ENCODE measurements at regions not wholly inside any gene's neighbourhood (a gene's known extent, or its start where the extent isn't known, plus 50 kb on each side); places are given as distances from the start of the nearest gene placed in this dataset.

DNA sequence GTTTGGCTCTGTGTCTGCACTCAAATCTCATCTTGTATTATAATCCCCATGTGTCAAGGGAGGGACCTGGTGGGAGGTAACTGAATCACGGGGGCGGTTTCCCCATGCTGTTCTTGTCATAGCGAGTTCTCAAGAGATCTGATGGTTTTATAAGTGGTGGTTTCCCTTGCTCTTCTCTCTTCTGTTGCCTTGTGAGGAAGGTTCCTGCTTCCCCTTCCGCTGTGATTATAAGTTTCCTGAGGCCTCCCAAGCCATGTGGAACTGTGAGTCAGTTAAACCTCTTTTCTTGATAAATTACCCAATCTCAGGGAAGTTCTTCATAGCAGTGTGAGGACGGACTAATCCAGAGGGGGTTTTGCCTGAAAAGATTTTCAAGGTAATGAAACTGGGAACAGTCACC, 245.4 kb downstream of the GALR1 start:
- no peak overlapping the region for H3K4me3 Mint-ChIP-seq
- peaks cover 14% of the 10 kb centered on the region for H3K9me3 Mint-ChIP-seq
- TF ChIP-seq, protein P1, sequence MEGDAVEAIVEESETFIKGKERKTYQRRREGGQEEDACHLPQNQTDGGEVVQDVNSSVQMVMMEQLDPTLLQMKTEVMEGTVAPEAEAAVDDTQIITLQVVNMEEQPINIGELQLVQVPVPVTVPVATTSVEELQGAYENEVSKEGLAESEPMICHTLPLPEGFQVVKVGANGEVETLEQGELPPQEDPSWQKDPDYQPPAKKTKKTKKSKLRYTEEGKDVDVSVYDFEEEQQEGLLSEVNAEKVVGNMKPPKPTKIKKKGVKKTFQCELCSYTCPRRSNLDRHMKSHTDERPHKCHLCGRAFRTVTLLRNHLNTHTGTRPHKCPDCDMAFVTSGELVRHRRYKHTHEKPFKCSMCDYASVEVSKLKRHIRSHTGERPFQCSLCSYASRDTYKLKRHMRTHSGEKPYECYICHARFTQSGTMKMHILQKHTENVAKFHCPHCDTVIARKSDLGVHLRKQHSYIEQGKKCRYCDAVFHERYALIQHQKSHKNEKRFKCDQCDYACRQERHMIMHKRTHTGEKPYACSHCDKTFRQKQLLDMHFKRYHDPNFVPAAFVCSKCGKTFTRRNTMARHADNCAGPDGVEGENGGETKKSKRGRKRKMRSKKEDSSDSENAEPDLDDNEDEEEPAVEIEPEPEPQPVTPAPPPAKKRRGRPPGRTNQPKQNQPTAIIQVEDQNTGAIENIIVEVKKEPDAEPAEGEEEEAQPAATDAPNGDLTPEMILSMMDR (IDR thresholded peaks at IDR 0.05): no peak
- DNase-seq: no peak
- H3K36me3 Mint-ChIP-seq (ENCODE audit: low read depth): no peaks in the 10 kb centered on the region
- no peak overlapping the region for H3K27ac Mint-ChIP-seq
- H3K4me1 Mint-ChIP-seq: no peaks in the 10 kb centered on the region
- H3K27me3 Mint-ChIP-seq (ENCODE audit: low read depth, poor library complexity): peaks cover 8% of the 10 kb centered on the region

DNA sequence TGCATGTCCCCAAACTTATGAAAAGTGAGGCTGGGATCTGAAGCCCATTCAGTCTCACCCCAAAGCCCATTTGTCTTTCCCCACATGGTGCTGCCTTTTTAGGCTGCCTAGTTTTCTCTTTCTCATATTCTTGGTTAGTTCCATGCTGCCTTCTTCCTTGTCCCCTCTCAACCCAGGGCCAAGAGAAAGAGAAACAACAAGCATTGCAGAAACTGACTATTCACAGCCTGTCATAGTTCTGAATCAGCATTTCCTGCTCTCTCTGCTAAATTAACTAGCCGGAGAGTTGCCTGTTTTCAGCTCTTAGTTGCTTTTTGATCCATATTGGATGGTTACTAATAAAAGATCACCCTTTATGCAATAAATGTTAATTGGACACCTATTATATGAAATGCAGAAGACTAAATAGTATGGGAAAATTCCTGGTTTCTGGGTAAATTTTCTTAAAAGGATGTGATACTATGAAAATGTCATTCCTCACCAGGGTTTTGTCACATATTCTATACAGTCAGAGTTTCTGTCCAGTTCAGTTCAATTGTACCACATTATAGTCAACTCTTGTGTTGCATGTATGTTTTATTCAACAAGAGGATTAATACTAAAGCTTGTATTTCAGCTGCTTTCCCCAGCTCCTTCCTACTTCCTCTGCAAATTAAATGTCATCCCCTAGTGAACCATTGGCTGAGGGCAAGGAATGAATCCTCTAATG, 246.5 kb downstream of the GALR1 start:
- Mint-ChIP-seq H3K9me3 (peaks cover 14% of the 10 kb centered on the region), H3K4me1 (no peaks in the 10 kb centered on the region), H3K4me3 (no peak overlapping the region), H3K27ac (no peak overlapping the region), H3K27me3 (ENCODE audit: low read depth, poor library complexity) (peaks cover 8% of the 10 kb centered on the region), H3K36me3 (ENCODE audit: low read depth) (no peaks in the 10 kb centered on the region)
- TF ChIP-seq, protein P1 (IDR thresholded peaks at IDR 0.05): no peak
- DNase-seq: no peak

DNA sequence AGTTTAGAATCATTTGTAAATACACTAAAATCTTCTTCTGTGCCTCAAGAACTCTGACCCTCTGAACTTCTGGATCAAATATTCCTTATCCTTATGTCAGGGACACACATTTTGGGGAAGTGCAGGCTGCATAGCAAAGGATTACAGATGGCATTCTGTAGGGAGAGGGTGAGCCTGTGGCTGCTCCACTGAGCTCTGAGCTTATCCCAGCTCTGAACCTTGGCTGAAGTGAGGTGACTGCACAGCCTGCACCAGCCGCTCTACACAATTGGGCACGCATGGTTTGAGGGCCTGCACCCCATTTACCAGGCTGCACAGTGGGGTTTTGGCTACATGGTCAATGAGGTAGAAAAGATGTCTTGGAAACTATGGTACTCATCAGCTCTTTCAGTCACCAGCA, 251.6 kb downstream of the GALR1 start:
- Mint-ChIP-seq H3K27me3 (ENCODE audit: low read depth, poor library complexity) (peaks cover 2% of the 10 kb centered on the region), H3K9me3 (peaks cover 20% of the 10 kb centered on the region), H3K4me1 (no peaks in the 10 kb centered on the region), H3K36me3 (ENCODE audit: low read depth) (no peaks in the 10 kb centered on the region), H3K27ac (no peak overlapping the region), H3K4me3 (no peak overlapping the region)
- TF ChIP-seq, protein P1 (IDR thresholded peaks at IDR 0.05): no peak
- no peak for DNase-seq

DNA sequence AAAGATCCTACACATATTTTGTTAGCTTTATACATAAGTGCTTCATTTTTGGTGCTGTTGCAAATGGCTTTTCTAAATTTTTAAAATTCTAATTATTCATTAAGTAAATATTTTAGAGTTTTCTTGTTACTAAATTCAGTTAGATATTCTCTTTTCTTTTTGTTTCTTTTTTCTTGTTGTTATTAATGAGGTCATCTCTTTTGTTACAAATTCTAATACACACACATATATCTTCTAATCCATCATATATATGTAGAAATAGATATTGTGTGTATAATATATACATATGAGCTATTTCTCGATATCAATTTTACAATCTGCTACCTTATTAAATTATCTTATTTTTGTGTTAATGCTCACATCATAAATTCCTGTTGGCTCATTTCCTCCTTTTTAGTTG, 255.9 kb downstream of the GALR1 start:
- Mint-ChIP-seq H3K4me1 (peaks cover 6% of the 10 kb centered on the region), H3K27ac (no peak overlapping the region), H3K27me3 (ENCODE audit: low read depth, poor library complexity) (no peaks in the 10 kb centered on the region), H3K36me3 (ENCODE audit: low read depth) (no peaks in the 10 kb centered on the region), H3K4me3 (no peak overlapping the region), H3K9me3 (peaks cover 18% of the 10 kb centered on the region)
- TF ChIP-seq, protein P1 (IDR thresholded peaks at IDR 0.05): no peak
- DNase-seq: no peak

DNA sequence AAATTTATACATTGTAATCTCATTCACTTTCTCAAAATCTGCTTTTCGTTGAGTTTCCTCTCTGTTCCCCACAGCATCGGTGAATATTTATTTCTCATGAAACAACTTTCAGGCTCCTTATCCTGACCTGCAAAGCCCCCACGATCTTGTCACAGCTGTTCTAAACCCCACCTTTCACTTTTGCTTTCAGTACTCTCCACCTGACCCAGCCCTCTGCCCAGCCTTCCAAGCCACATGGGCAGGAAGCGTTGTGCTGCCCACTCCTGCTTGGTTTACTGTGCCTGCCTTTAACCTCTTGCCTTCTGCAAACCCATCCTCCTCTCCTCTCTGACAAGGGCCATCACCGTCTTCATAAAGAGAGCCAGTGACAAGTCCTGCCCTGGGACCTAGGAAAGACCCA, 262.5 kb downstream of the GALR1 start:
- H3K9me3 Mint-ChIP-seq: peaks cover 25% of the 10 kb centered on the region
- no peak for DNase-seq
- no peak overlapping the region for H3K27ac Mint-ChIP-seq
- TF ChIP-seq, protein P1 (IDR thresholded peaks at IDR 0.05): no peak
- peaks cover 6% of the 10 kb centered on the region for H3K4me1 Mint-ChIP-seq
- no peak overlapping the region for H3K4me3 Mint-ChIP-seq
- H3K36me3 Mint-ChIP-seq (ENCODE audit: low read depth): peaks cover 11% of the 10 kb centered on the region
- no peaks in the 10 kb centered on the region for H3K27me3 Mint-ChIP-seq (ENCODE audit: low read depth, poor library complexity)

DNA sequence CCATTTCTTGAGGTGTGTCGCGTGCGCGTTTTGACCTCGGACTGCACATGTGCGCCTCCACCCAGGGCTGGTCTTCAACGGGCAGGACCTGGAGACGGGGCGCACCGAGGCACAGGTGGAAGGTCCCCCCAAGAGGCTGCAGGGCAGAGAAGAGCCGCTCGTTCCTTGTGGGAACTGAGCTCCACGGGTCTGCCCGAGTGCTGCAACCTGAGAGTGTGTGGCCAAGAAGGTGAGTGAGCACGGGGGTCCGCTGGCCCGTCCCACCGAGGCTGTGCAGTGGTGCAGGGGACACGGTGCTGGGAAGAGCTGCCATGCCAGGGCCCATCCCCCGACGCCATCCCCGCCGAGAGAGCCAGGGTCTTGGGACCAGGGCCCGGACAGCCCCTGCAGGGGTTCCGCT, 268.3 kb downstream of the GALR1 start:
- DNase-seq: no peak
- H3K36me3 Mint-ChIP-seq (ENCODE audit: low read depth): peaks cover 15% of the 10 kb centered on the region
- H3K27ac Mint-ChIP-seq: no peak overlapping the region
- H3K9me3 Mint-ChIP-seq: peaks cover 18% of the 10 kb centered on the region
- TF ChIP-seq, protein P1 (IDR thresholded peaks at IDR 0.05): no peak
- peaks cover 4% of the 10 kb centered on the region for H3K27me3 Mint-ChIP-seq (ENCODE audit: low read depth, poor library complexity)
- no peaks in the 10 kb centered on the region for H3K4me1 Mint-ChIP-seq
- no peak overlapping the region for H3K4me3 Mint-ChIP-seq
